SK-N-SH (cell line): ENCODE measurements at regions not wholly inside any gene's neighbourhood (a gene's known extent, or its start where the extent isn't known, plus 50 kb on each side); places are given as distances from the start of the nearest gene placed in this dataset.

Source experiments
- CTCF ChIA-PET: fragments of 300-600, 350-600 bp; formaldehyde crosslinking; extraction: SDS; loops from one replicate; lab custom pipeline; 2021; lab: Yijun Ruan, JAX
- POLR2A ChIA-PET: fragments of 350-600 bp; sonication (Branson Sonifier 250); formaldehyde crosslinking; extraction: SDS; loops from one replicate; lab custom pipeline; 2020; ENCODE audit warnings: antibody characterized with exemption, inconsistent platforms; lab: Yijun Ruan, JAX
- DNase-seq: peaks from one replicate; pipeline ENCODE4 v3.0.0; 2012
- H2AFZ ChIP-seq: fragments of 200-600 bp; sonication (generic); 2 replicates; pipeline ENCODE4 v1.8.1; 2016; ENCODE audit warnings: antibody characterized with exemption, mild to moderate bottlenecking, low read depth
- H3F3A ChIP-seq: fragments of 200-600 bp; sonication (generic); replicated peaks from 2 replicates; pipeline ENCODE3; 2016; ENCODE audit warnings: antibody characterized with exemption, mild to moderate bottlenecking; ENCODE audit not compliant: insufficient read depth
- H3K27ac ChIP-seq, 2 experiments: fragments of 200-500 bp in 1 of 2; fragments of 200-600 bp in 1 of 2; sonication (Bioruptor generic) in 1 of 2; sonication (generic), shearing (Covaris generic) in 1 of 2; 2 replicates each; pipeline versions ENCODE4 v1.5.1 to v1.6.1; 2014 to 2016; ENCODE audit warnings: low read depth in 2 of 2, inconsistent platforms in 1 of 2, low read length in 1 of 2, mild to moderate bottlenecking in 1 of 2, mixed read lengths in 1 of 2
- H3K27me3 ChIP-seq: fragments of 200-600 bp; sonication (generic), shearing (Covaris generic); 2 replicates; pipeline ENCODE4 v1.6.1; 2016; ENCODE audit warnings: mixed run types; ENCODE audit not compliant: insufficient read depth
- H3K36me3 ChIP-seq, 2 experiments: fragments of 200-500 bp in 1 of 2; fragments of 200-600 bp in 1 of 2; sonication (Bioruptor generic) in 1 of 2; sonication (generic) in 1 of 2; replicated peaks in 1 of 2; 2 replicates each; pipeline versions ENCODE3 to v1.5.1; 2014 to 2016; ENCODE audit warnings: low read length in 1 of 2, mild to moderate bottlenecking in 1 of 2; ENCODE audit not compliant: insufficient read depth in 2 of 2, control insufficient read depth in 1 of 2
- H3K4me1 ChIP-seq, 2 experiments: fragments of 200-500 bp in 1 of 2; fragments of 200-600 bp in 1 of 2; sonication (Bioruptor generic) in 1 of 2; sonication (generic), shearing (Covaris generic) in 1 of 2; 2 replicates each; pipeline versions ENCODE4 v1.5.1 to v1.6.1; 2014 to 2016; ENCODE audit warnings: low read depth in 1 of 2, low read length in 1 of 2, mixed run types in 1 of 2; ENCODE audit not compliant: insufficient read depth in 2 of 2, control insufficient read depth in 1 of 2
- H3K4me2 ChIP-seq: fragments of 200-600 bp; sonication (generic), shearing (Covaris generic); 2 replicates; pipeline ENCODE4 v1.6.1; 2017; ENCODE audit warnings: mixed run types
- H3K4me3 ChIP-seq, 2 experiments: fragments of 200-500 bp in 1 of 2; fragments of 200-600 bp in 1 of 2; sonication (Bioruptor generic) in 1 of 2; sonication (generic), shearing (Covaris generic) in 1 of 2; 2 replicates each; pipeline versions ENCODE4 v1.5.1 to v1.8.1; 2014 to 2016; ENCODE audit warnings: low read depth in 2 of 2, inconsistent platforms in 1 of 2, low read length in 1 of 2, mild to moderate bottlenecking in 1 of 2, mixed read lengths in 1 of 2, moderate library complexity in 1 of 2
- H3K79me2 ChIP-seq: fragments of 200-600 bp; sonication (generic); 2 replicates; pipeline ENCODE4 v1.8.1; 2017; ENCODE audit warnings: mild to moderate bottlenecking; ENCODE audit not compliant: insufficient read depth
- H3K9ac ChIP-seq: fragments of 200-600 bp; sonication (generic); 2 replicates; pipeline ENCODE4 v1.6.1; 2017; ENCODE audit warnings: mixed run types
- H3K9me2 ChIP-seq: fragments of 200-600 bp; sonication (generic); 2 replicates; pipeline ENCODE4 v1.6.1; 2017; ENCODE audit warnings: mixed run types
- H3K9me3 ChIP-seq: fragments of 200-600 bp; sonication (generic); 2 replicates; pipeline ENCODE4 v1.6.1; 2017; ENCODE audit warnings: mixed run types, mild to moderate bottlenecking, moderate library complexity
- H4K20me1 ChIP-seq: fragments of 200-600 bp; sonication (generic); 2 replicates; pipeline ENCODE4 v1.6.1; 2017; ENCODE audit warnings: mild to moderate bottlenecking, mixed run types; ENCODE audit not compliant: insufficient read depth
- CHD2 ChIP-seq: fragments of 150-350 bp; IDR thresholded peaks from 2 replicates; pipeline ENCODE4 v1.6.1; 2018; ENCODE audit warnings: low read length; ENCODE audit not compliant: partially characterized antibody
- CTCF ChIP-seq: fragments of 200-600 bp; sonication (generic); IDR thresholded peaks from 2 replicates; pipeline ENCODE4 v1.6.1; 2017; ENCODE audit warnings: antibody characterized with exemption, mild to moderate bottlenecking, moderate library complexity
- ELF1 ChIP-seq: IDR thresholded peaks from 2 replicates; pipeline ENCODE4 v1.4.0; 2012
- EP300 ChIP-seq, 2 experiments: IDR thresholded peaks; 2 replicates each; pipeline versions ENCODE4 v1.4.0 to v1.6.1; 2012; ENCODE audit warnings: borderline replicate concordance in 1 of 2, low read depth in 1 of 2, low read length in 1 of 2
- EZH2phosphoT487 ChIP-seq: fragments of 200-600 bp; sonication (generic); IDR thresholded peaks from 2 replicates; pipeline ENCODE4 v1.6.1; 2017; ENCODE audit warnings: low read depth, mixed run types, mild to moderate bottlenecking, antibody characterized with exemption, moderate library complexity, borderline replicate concordance
- FOSL2 ChIP-seq: IDR thresholded peaks from 2 replicates; pipeline ENCODE4 v1.4.0; 2012; ENCODE audit warnings: low read depth, mild to moderate bottlenecking, moderate library complexity, borderline replicate concordance
- GABPA ChIP-seq: IDR thresholded peaks from 2 replicates; pipeline ENCODE4 v1.4.0; 2012; ENCODE audit warnings: low read depth, mild to moderate bottlenecking
- GATA2 ChIP-seq: sonication (generic); formaldehyde crosslinking; IDR thresholded peaks from 2 replicates; pipeline ENCODE4 v1.5.0; 2020; ENCODE audit warnings: mild to moderate bottlenecking, missing genetic modification reagents
- IRF3 ChIP-seq: fragments of 150-350 bp; IDR thresholded peaks from 2 replicates; pipeline ENCODE4 v1.6.1; 2016; ENCODE audit warnings: mild to moderate bottlenecking, low read depth, low read length
- MEF2A ChIP-seq: IDR thresholded peaks from 2 replicates; pipeline ENCODE4 v1.4.0; 2012; ENCODE audit warnings: low read depth, borderline replicate concordance
- MXI1 ChIP-seq: IDR thresholded peaks from 2 replicates; pipeline ENCODE4 v1.6.1; 2012; ENCODE audit warnings: mild to moderate bottlenecking, low read depth, low read length, improper control_type of control experiment
- PBX3 ChIP-seq: IDR thresholded peaks from 2 replicates; pipeline ENCODE4; 2012
- POLR2AphosphoS5 ChIP-seq: IDR thresholded peaks from 2 replicates; pipeline ENCODE4 v1.6.1; 2012; ENCODE audit warnings: low read depth, low read length
- RAD21 ChIP-seq: IDR thresholded peaks from 2 replicates; pipeline ENCODE4 v1.6.1; 2012; ENCODE audit warnings: mild to moderate bottlenecking, low read length
- RFX5 ChIP-seq: IDR thresholded peaks from 2 replicates; pipeline ENCODE4 v1.6.1; 2012; ENCODE audit warnings: mild to moderate bottlenecking, improper control_type of control experiment, low read length
- RXRA ChIP-seq: IDR thresholded peaks from 2 replicates; pipeline ENCODE4 v1.4.0; 2012; ENCODE audit warnings: low read depth, mild to moderate bottlenecking, borderline replicate concordance
- SIN3A ChIP-seq: IDR thresholded peaks from 2 replicates; pipeline ENCODE4 v1.6.1; 2012; ENCODE audit warnings: low read depth, mild to moderate bottlenecking, low read length, moderate library complexity, borderline replicate concordance
- SMC3 ChIP-seq: IDR thresholded peaks from 2 replicates; pipeline ENCODE4 v1.6.1; 2012; ENCODE audit warnings: low read depth, low read length, improper control_type of control experiment
- TCF12 ChIP-seq: IDR thresholded peaks from 2 replicates; pipeline ENCODE4 v1.4.0; 2012
- TEAD4 ChIP-seq: IDR thresholded peaks from 2 replicates; pipeline ENCODE4 v1.4.0; 2012; ENCODE audit warnings: mild to moderate bottlenecking, borderline replicate concordance; ENCODE audit not compliant: insufficient read depth
- USF1 ChIP-seq: IDR thresholded peaks from 2 replicates; pipeline ENCODE4 v1.4.0; 2012; ENCODE audit warnings: low read depth, borderline replicate concordance
- USF2 ChIP-seq: fragments of 150-350 bp; IDR thresholded peaks from 2 replicates; pipeline ENCODE4 v1.6.1; 2017; ENCODE audit warnings: antibody characterized with exemption, low read length, low read depth, borderline replicate concordance
- ZBTB33 ChIP-seq: IDR thresholded peaks from 2 replicates; pipeline ENCODE4 v1.4.0; 2012; ENCODE audit warnings: low read depth, borderline replicate concordance
- WGBS: methylation state at CpG from one replicate; pipeline ENCODE4 v1.1.6; 2017; ENCODE audit warnings: low lambda C conversion rate; 5-methylcytosine and 5-hydroxymethylcytosine counted together

GRCh38 chr1:193944454-193944853, 758.0 kb upstream of the B3GALT2 start (continued):
- TF ChIP-seq MXI1 (no peak), TEAD4 (peak; percentile 89), CHD2 (no peak), EP300 (IDR thresholded peaks at IDR 0.05; ENCODE audit: borderline replicate concordance in 1 of 2, low read depth in 1 of 2, low read length in 1 of 2) (peak in 1 of 2 experiments; percentile 79; a peak in 2 of 4 replicates), CTCF (no peak), SMC3 (no peak), USF1 (no peak), MEF2A (peak; percentile 26; the same call in 1 of the 2 replicates), ZBTB33 (no peak), RAD21 (no peak), GATA2 (CRISPR knock-in tag) (no peak), RFX5 (no peak), RXRA (no peak), GABPA (no peak), IRF3 (no peak)

GRCh38 chr1:193940176-193940575, 753.8 kb upstream of the B3GALT2 start:
- no peaks in the 10 kb centered on the region for H3K4me1 ChIP-seq
- H3K9me2 ChIP-seq, result no peaks in the 10 kb centered on the region
- H3K27ac ChIP-seq, result no peak overlapping the region
- no peaks in the 10 kb centered on the region for H4K20me1 ChIP-seq
- H2AFZ ChIP-seq, result no peak overlapping the region
- H3K27me3 ChIP-seq, result no peaks in the 10 kb centered on the region
- H3F3A ChIP-seq, result no peaks in the 10 kb centered on the region
- H3K9ac ChIP-seq, result no peak overlapping the region
- no peaks in the 10 kb centered on the region for H3K79me2 ChIP-seq
- no peak for DNase-seq
- H3K9me3 ChIP-seq, result no peaks in the 10 kb centered on the region
- no peak overlapping the region for H3K4me2 ChIP-seq
- 46% methylated on average over 1 of the region's 1 CpG for WGBS
- H3K4me3 ChIP-seq, result no peak overlapping the region
- POLR2A ChIA-PET, result no interaction called here
- CTCF ChIA-PET, result no interaction called here
- H3K36me3 ChIP-seq, result no peaks in the 10 kb centered on the region
- TF ChIP-seq FOSL2, result no peak
- TF ChIP-seq MXI1, result no peak
- no peak for TF ChIP-seq RXRA
- no peak for TF ChIP-seq SIN3A
- no peak for TF ChIP-seq TCF12
- no peak for TF ChIP-seq POLR2AphosphoS5
- no peak for TF ChIP-seq ELF1
- no peak for TF ChIP-seq EZH2phosphoT487
- TF ChIP-seq USF2, result no peak
- no peak for TF ChIP-seq PBX3
- no peak for TF ChIP-seq IRF3
